ENCODE measurements at regions not wholly inside any gene's neighbourhood (a gene's known extent, or its start where the extent isn't known, plus 50 kb on each side); places are given as distances from the start of the nearest gene placed in this dataset.

- TF ChIP-seq HDAC2 (IDR thresholded peaks at IDR 0.05; ENCODE audit: borderline replicate concordance in 1 of 2, low read depth in 2 of 2, low read length in 2 of 2) (peak in 1 of 2 experiments; percentile 40; a peak in 1 of 4 replicates), POLR2AphosphoS5 (IDR thresholded peaks at IDR 0.05; ENCODE audit: low read depth, low read length) (no peak), KDM1A (IDR thresholded peaks at IDR 0.05; ENCODE audit: borderline replicate concordance, low read length) (peak; percentile 71; the same call in 1 of the 2 replicates), HDAC6 (IDR thresholded peaks at IDR 0.05; ENCODE audit: low read depth, low read length) (no peak)
- Histone ChIP-seq H3K27me3 (replicated peaks in 1 of 4; ENCODE audit: control insufficient read depth in 3 of 4, extremely low read depth in 1 of 4, insufficient read depth in 3 of 4, low read length in 3 of 4) (no peaks in the 10 kb centered on the region), H2BK120ac (replicated peaks; ENCODE audit: low read depth, low read length) (no peak overlapping the region), H4K20me1 (replicated peaks in 1 of 2; ENCODE audit: control insufficient read depth in 1 of 2, insufficient read depth in 2 of 2, low read length in 2 of 2) (no peaks in the 10 kb centered on the region), H3K23me2 (ENCODE audit: low read depth, low read length) (no peaks in the 10 kb centered on the region), H2BK12ac (ENCODE audit: low read depth, low read length) (no peak overlapping the region), H3K4ac (replicated peaks; ENCODE audit: insufficient read length, low read depth, low read length) (no peak overlapping the region), H3K9me3 (ENCODE audit: insufficient read depth in 2 of 2, low read depth in 1 of 2, low read length in 1 of 2) (peaks cover 0 to 8% of the 10 kb centered on the region in 2 experiments; a peak in 1 of 4 replicates), H2AK5ac (ENCODE audit: low read depth, low read length) (no peak overlapping the region), H3K36me3 (ENCODE audit: control insufficient read depth in 2 of 4, insufficient read depth in 4 of 4, low read length in 3 of 4) (no peaks in the 10 kb centered on the region), H3K23ac (ENCODE audit: insufficient read length) (no peak overlapping the region), H3K79me1 (ENCODE audit: low read depth, low read length) (no peaks in the 10 kb centered on the region), H4K5ac (ENCODE audit: insufficient read length, low read depth, low read length) (no peak overlapping the region), H2BK5ac (ENCODE audit: low read depth, low read length) (no peak overlapping the region), H2BK20ac (ENCODE audit: low read length) (no peak overlapping the region), H4K8ac (ENCODE audit: extremely low read depth, insufficient read depth, low read length) (no peak overlapping the region), H3K18ac (ENCODE audit: extremely low read depth, low read length) (no peak overlapping the region), H3K56ac (replicated peaks; ENCODE audit: insufficient read length, low read depth, low read length) (no peak overlapping the region), H3K4me2 (ENCODE audit: insufficient read depth in 1 of 2, low read depth in 2 of 2, low read length in 2 of 2) (no peak overlapping the region), H2BK15ac (ENCODE audit: low read length) (no peak overlapping the region), H3K79me2 (ENCODE audit: control insufficient read depth in 1 of 2, insufficient read depth in 2 of 2, low read length in 2 of 2) (no peaks in the 10 kb centered on the region), H3K27ac (ENCODE audit: low read depth, low read length) (no peak overlapping the region), H3K9ac (replicated peaks in 1 of 4; ENCODE audit: extremely low read depth in 1 of 4, low read depth in 3 of 4, low read length in 3 of 4) (no peak overlapping the region), H3K14ac (ENCODE audit: insufficient read length) (no peak overlapping the region), H3K4me1 (replicated peaks in 1 of 4; ENCODE audit: control insufficient read depth in 3 of 4, insufficient read depth in 4 of 4, low read length in 3 of 4) (no peaks in the 10 kb centered on the region), H4K91ac (replicated peaks; ENCODE audit: insufficient read length, low read length) (no peak overlapping the region), H2AFZ (ENCODE audit: low read length) (no peak overlapping the region), H3K4me3 (ENCODE audit: extremely low read depth in 1 of 4, insufficient read depth in 2 of 4, low read depth in 3 of 4, low read length in 4 of 4) (no peak overlapping the region)
- ChIA-PET POLR2A (ENCODE audit: partially characterized antibody) (no interaction called here), CTCF (ENCODE audit: partially characterized antibody) (no interaction called here)
- FAIRE-seq (no peak), DNase-seq (ENCODE audit: low read depth in 1 of 2, low spot score in 2 of 2) (no peak)
- WGBS, 2 experiments (ENCODE audit: extremely low coverage in 1 of 2, insufficient coverage in 1 of 2, insufficient read length in 1 of 2, insufficient replicate concordance in 2 of 2, low coverage in 1 of 2, low lambda C conversion rate in 2 of 2, missing lambda C conversion rate in 1 of 2), result 92% methylated on average over 7 of the region's 7 CpGs; no CpG with 5 or more reads in 1 of the 2 experiments
Observed at GRCh38 chrX:1075741-1076140, 136.7 kb downstream of the CRLF2 start.

Data from H1 (cell line).